ENCODE measurements at regions not wholly inside any gene's neighbourhood (a gene's known extent, or its start where the extent isn't known, plus 50 kb on each side); places are given as distances from the start of the nearest gene placed in this dataset.

DNA sequence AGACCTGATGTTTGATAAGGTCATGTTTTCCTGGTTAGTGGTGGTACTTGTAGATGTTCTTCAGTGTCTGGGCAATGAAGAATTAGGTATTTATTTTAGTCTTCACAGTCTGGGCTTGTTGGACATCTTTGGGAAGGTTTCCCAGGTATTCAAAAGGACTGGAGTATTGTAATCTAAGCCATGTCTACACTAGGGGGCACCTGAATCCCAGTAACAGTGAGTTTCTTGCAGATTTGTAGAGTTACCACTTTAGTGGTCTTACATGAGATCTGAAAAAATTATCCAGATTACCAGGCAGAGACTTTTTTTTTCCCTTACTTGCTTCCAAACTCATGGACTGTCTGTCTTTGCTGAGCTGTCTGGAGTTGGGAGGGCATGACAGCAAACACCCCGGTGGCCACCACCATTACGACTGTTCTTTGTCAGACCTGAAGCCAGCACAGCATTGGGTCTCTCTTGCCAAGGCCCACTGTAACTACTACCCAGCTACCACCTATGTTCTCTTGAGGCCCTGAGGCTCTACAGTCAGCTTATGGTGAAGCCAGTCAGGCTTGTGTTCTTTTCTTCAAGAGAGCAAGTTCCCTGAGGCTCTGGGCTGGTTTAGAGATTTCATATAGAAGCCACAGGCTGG, 820.7 kb upstream of the FBXO33 start:
- TF ChIP-seq, protein P1, sequence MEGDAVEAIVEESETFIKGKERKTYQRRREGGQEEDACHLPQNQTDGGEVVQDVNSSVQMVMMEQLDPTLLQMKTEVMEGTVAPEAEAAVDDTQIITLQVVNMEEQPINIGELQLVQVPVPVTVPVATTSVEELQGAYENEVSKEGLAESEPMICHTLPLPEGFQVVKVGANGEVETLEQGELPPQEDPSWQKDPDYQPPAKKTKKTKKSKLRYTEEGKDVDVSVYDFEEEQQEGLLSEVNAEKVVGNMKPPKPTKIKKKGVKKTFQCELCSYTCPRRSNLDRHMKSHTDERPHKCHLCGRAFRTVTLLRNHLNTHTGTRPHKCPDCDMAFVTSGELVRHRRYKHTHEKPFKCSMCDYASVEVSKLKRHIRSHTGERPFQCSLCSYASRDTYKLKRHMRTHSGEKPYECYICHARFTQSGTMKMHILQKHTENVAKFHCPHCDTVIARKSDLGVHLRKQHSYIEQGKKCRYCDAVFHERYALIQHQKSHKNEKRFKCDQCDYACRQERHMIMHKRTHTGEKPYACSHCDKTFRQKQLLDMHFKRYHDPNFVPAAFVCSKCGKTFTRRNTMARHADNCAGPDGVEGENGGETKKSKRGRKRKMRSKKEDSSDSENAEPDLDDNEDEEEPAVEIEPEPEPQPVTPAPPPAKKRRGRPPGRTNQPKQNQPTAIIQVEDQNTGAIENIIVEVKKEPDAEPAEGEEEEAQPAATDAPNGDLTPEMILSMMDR (conservative IDR thresholded peaks at IDR 0.05; ENCODE audit: low read length), result no peak
- DNase-seq (ENCODE audit: low read depth), result no peak
- no peak overlapping the region for H3K4me3 ChIP-seq (ENCODE audit: low read length)

DNA sequence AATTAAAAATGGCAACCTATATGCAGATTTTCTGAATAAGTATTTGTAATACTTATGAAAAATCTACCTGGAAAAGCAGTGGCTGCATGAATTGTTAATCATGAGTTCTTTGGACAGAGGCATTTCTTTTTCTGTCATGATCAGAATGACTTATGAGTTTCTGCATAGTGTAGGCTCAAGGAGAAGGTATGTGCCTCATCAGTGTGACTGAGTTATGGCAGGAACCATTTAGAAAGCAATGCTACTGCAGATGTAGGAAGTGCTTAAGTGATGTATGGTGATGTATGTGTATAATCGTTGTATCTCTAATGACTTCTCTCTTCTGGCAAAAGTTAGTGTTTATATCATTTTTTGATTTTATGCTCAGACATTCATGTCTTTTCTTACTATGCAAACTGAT, 816.4 kb upstream of the FBXO33 start:
- no peak for DNase-seq (ENCODE audit: low read depth)
- TF ChIP-seq, protein P1 (conservative IDR thresholded peaks at IDR 0.05; ENCODE audit: low read length), result no peak
- H3K4me3 ChIP-seq (ENCODE audit: low read length), result no peak overlapping the region

DNA sequence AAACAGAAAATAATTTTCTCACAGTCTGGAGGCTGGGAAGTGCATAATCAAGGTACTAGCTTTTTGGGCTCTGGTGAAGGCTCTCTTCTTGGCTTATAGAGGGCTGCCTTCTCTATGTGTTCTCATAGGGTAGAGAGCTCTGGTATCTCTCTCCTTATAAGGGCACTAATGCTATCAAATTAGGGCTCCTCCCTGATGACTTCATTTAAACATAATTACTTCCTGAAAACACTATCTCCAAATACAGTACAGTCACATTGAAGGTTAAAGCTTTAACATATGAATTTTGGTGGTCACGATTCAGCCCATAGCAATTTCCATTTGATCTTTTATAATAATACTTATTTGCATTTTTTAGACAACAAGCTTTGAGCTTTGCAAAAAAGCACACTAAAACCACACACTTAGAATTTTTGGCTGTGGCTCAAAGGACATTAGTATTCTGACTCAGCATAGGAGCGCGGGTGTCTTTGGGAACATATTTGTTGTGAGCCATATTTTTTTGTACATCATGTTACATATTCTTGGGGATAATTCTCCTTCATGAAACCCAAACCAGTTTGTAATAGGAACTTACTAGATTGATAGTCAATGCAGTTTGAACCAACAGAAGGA, 808.1 kb upstream of the FBXO33 start:
- no peak for DNase-seq (ENCODE audit: low read depth)
- no peak overlapping the region for H3K4me3 ChIP-seq (ENCODE audit: low read length)
- TF ChIP-seq, protein P1 (conservative IDR thresholded peaks at IDR 0.05; ENCODE audit: low read length), result no peak

DNA sequence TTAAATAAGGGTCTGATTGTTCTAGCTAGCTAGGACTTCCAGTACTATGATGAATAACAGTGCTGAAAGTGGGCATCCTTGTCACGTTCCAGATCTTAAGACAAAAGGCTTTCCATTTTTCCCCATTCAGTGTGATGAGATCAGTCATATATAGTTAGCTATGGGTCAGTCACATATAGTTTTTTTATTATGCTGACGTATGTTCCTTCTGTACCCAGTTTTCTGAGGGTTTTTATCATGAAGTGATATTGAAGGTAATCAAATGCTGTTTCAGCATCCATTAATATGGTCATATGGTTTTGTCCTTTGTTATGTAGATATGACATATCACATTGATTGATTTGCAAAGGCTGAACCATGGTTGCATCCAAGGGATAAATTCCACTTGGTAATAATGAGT, 800.1 kb upstream of the FBXO33 start:
- TF ChIP-seq, protein P1 (conservative IDR thresholded peaks at IDR 0.05; ENCODE audit: low read length), result no peak
- no peak for DNase-seq (ENCODE audit: low read depth)
- no peak overlapping the region for H3K4me3 ChIP-seq (ENCODE audit: low read length)

DNA sequence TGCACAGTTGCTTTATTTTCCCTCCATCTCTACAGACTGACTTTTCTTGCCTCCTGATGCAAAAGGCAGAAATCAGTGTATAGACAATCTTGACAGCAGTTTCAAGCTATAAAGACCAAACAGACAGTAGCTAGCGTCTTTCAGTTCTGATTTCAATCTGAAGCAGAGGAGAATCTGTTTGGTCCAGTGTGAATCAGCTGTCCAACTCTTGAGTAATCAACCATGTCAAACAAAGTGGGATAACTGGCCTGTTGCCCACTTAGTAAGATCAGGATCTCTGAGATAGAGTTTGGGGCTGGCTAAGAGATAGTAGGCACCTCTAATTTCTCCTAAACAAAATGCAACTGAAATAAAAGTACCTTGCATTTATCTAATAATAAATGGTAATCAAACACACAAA, 797.4 kb upstream of the FBXO33 start:
- DNase-seq (ENCODE audit: low read depth), result no peak
- no peak overlapping the region for H3K4me3 ChIP-seq (ENCODE audit: low read length)
- TF ChIP-seq, protein P1 (conservative IDR thresholded peaks at IDR 0.05; ENCODE audit: low read length), result no peak

DNA sequence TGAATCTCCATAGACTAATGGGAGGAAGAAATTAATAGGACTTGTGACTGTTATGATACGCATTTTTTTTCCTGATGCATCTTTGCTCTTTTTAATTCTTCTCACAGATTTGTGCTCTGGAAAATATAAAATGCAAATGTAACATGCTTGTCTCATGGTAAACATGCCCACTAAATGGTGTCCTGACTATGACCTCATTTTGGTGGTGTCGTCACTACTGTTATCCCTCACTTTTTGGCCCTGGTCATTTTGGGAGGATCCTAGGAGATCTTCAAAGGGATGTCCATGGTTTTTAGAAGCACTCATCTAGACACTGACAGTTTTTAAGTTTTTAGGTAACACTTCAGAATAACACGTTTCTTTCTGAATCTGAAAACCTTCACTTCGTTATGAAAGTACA, 790.8 kb upstream of the FBXO33 start:
- no peak overlapping the region for H3K4me3 ChIP-seq (ENCODE audit: low read length)
- DNase-seq (ENCODE audit: low read depth), result no peak
- TF ChIP-seq, protein P1 (conservative IDR thresholded peaks at IDR 0.05; ENCODE audit: low read length), result no peak

DNA sequence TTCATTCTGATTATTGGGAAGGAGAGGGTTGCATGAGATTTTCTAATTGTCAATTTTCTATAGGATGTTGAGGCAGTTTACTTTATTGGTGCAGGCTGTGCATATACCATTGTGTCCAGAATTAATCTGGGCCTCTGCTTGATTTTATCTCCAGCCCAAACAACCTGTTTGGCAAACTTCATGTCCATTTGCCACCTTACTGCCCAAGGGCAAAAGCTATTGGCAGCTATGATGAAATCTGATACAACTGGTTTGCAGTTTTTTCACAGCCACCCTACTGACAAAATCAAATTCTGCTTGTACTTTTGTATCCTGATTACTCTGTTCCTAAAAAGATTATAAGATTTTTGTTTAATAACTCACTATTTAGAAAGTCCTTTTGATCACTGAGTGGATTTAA, 789.2 kb upstream of the FBXO33 start:
- H3K4me3 ChIP-seq (ENCODE audit: low read length), result no peak overlapping the region
- TF ChIP-seq, protein P1 (conservative IDR thresholded peaks at IDR 0.05; ENCODE audit: low read length), result no peak
- DNase-seq (ENCODE audit: low read depth), result no peak

Data from AG10803 (cell line).